OCI-LY3 (cell line): ENCODE measurements at regions not wholly inside any gene's neighbourhood (a gene's known extent, or its start where the extent isn't known, plus 50 kb on each side); places are given as distances from the start of the nearest gene placed in this dataset.

Experiments
- H2AFZ ChIP-seq: fragments of 200-600, 300-600 bp; shearing (Covaris generic); 2 replicates; pipeline ENCODE4 v1.6.0; 2014; ENCODE audit warnings: antibody characterized with exemption, low read depth, low read length
- H3K27ac ChIP-seq: fragments of 200-600, 300-600 bp; sonication (generic); 2 replicates; pipeline ENCODE4 v1.5.1; 2014; ENCODE audit warnings: mild to moderate bottlenecking, low read length, moderate library complexity, mixed read lengths
- H3K27me3 ChIP-seq: fragments of 200-600, 300-600 bp; sonication (generic); 2 replicates; pipeline ENCODE4 v1.6.1; 2014; ENCODE audit warnings: low read depth, low read length, mixed read lengths
- H3K36me3 ChIP-seq: fragments of 200-600, 300-600 bp; sonication (generic); replicated peaks from 2 replicates; pipeline ENCODE3; 2014; ENCODE audit warnings: low read depth, low read length, mixed read lengths
- H3K4me1 ChIP-seq: fragments of 300-600, 200-600 bp; sonication (generic); 2 replicates; pipeline ENCODE4 v1.6.1; 2014; ENCODE audit warnings: low read length, mixed read lengths
- H3K4me2 ChIP-seq: fragments of 200-600, 300-600 bp; sonication (generic); 2 replicates; pipeline ENCODE4 v1.6.1; 2014; ENCODE audit warnings: low read length, mixed read lengths
- H3K4me3 ChIP-seq: fragments of 300-600, 200-600 bp; sonication (generic); 2 replicates; pipeline ENCODE4 v1.5.1; 2014; ENCODE audit warnings: antibody characterized with exemption, mild to moderate bottlenecking, low read length, moderate library complexity
- H3K79me2 ChIP-seq: fragments of 300-600, 200-600 bp; shearing (Covaris generic); 2 replicates; pipeline ENCODE4 v1.6.1; 2014; ENCODE audit warnings: mild to moderate bottlenecking, low read length, mixed read lengths
- H3K9ac ChIP-seq: fragments of 300-600, 200-600 bp; shearing (Covaris generic); 2 replicates; pipeline ENCODE4 v1.6.0; 2014; ENCODE audit warnings: mild to moderate bottlenecking, low read length, moderate library complexity
- H3K9me3 ChIP-seq: fragments of 200-600, 300-600 bp; shearing (Covaris generic); 2 replicates; pipeline ENCODE4 v1.6.1; 2014; ENCODE audit warnings: low read length, mixed read lengths; ENCODE audit not compliant: insufficient read depth
- H4K20me1 ChIP-seq: fragments of 200-600, 300-600 bp; sonication (generic); 2 replicates; pipeline ENCODE4 v1.6.1; 2016; ENCODE audit warnings: low read length, mixed read lengths; ENCODE audit not compliant: insufficient read depth
- CTCF ChIP-seq: fragments of 200-600, 300-600 bp; sonication (generic); IDR thresholded peaks from 2 replicates; pipeline ENCODE4 v1.5.1; 2014; ENCODE audit warnings: antibody characterized with exemption, low read length, low read depth
- EZH2phosphoT487 ChIP-seq: fragments of 200-600 bp; shearing (Covaris generic); IDR thresholded peaks from 2 replicates; pipeline ENCODE4 v1.6.1; 2018; ENCODE audit warnings: antibody characterized with exemption, mixed run types, low read depth

- H3K4me1 ChIP-seq: no peaks in the 10 kb centered on the region
- H2AFZ ChIP-seq: no peak overlapping the region
- no peak overlapping the region for H3K4me2 ChIP-seq
- H3K4me3 ChIP-seq: no peak overlapping the region
- no peak overlapping the region for H3K9ac ChIP-seq
- H3K79me2 ChIP-seq: no peaks in the 10 kb centered on the region
- no peaks in the 10 kb centered on the region for H3K9me3 ChIP-seq
- H3K27me3 ChIP-seq: no peaks in the 10 kb centered on the region
- no peaks in the 10 kb centered on the region for H3K36me3 ChIP-seq
- H3K27ac ChIP-seq: no peak overlapping the region
- TF ChIP-seq CTCF (no peak), EZH2phosphoT487 (no peak)
- H4K20me1 ChIP-seq: no peaks in the 10 kb centered on the region
These were observed 573.8 kb downstream of the EPM2A start for GRCh38 chr6:145161501-145161900.

- Histone ChIP-seq H3K27ac (no peak overlapping the region), H2AFZ (no peak overlapping the region), H3K36me3 (no peaks in the 10 kb centered on the region), H3K27me3 (no peaks in the 10 kb centered on the region), H3K4me2 (no peak overlapping the region), H3K4me1 (no peaks in the 10 kb centered on the region), H3K9me3 (no peaks in the 10 kb centered on the region), H3K79me2 (no peaks in the 10 kb centered on the region), H4K20me1 (no peaks in the 10 kb centered on the region), H3K4me3 (no peak overlapping the region), H3K9ac (no peak overlapping the region)
- no peak for TF ChIP-seq EZH2phosphoT487
These were observed 565.5 kb downstream of the EPM2A start for GRCh38 chr6:145169726-145170224.

- no peaks in the 10 kb centered on the region for H4K20me1 ChIP-seq
- H3K4me2 ChIP-seq: no peak overlapping the region
- no peak for TF ChIP-seq CTCF
- no peak for TF ChIP-seq EZH2phosphoT487
- no peak overlapping the region for H3K4me3 ChIP-seq
- H3K27ac ChIP-seq: no peak overlapping the region
- no peak overlapping the region for H2AFZ ChIP-seq
- no peaks in the 10 kb centered on the region for H3K36me3 ChIP-seq
- H3K9ac ChIP-seq: no peak overlapping the region
- no peaks in the 10 kb centered on the region for H3K79me2 ChIP-seq
- H3K27me3 ChIP-seq: no peaks in the 10 kb centered on the region
- H3K9me3 ChIP-seq: no peaks in the 10 kb centered on the region
- no peaks in the 10 kb centered on the region for H3K4me1 ChIP-seq
These were observed 559.9 kb downstream of the EPM2A start for GRCh38 chr6:145175470-145175869.

GRCh38 chr6:145178391-145178790, 556.9 kb downstream of the EPM2A start:
- Histone ChIP-seq H3K79me2 (no peaks in the 10 kb centered on the region), H3K9me3 (no peaks in the 10 kb centered on the region), H3K4me1 (no peaks in the 10 kb centered on the region), H3K36me3 (no peaks in the 10 kb centered on the region), H3K4me3 (no peak overlapping the region), H4K20me1 (no peaks in the 10 kb centered on the region), H3K4me2 (no peak overlapping the region), H3K27ac (no peak overlapping the region), H3K27me3 (no peaks in the 10 kb centered on the region), H2AFZ (no peak overlapping the region), H3K9ac (no peak overlapping the region)
- TF ChIP-seq EZH2phosphoT487: no peak
- TF ChIP-seq CTCF: no peak
